Anterior cingulate cortex (tissue), 58 donors: ENCODE measurements at regions not wholly inside any gene's neighbourhood (a gene's known extent, or its start where the extent isn't known, plus 50 kb on each side); places are given as distances from the start of the nearest gene placed in this dataset.

Source experiments
- DNase-seq, 58 donors: peaks; one replicate each; lab custom pipeline; 2025; lab: John Stamatoyannopoulos, UW

- no peak for DNase-seq
Observed at GRCh38 chr2:206887745-206888144, 51.6 kb upstream of the CPO start.
